Keratinocyte (primary cell): ENCODE measurements at regions not wholly inside any gene's neighbourhood (a gene's known extent, or its start where the extent isn't known, plus 50 kb on each side); places are given as distances from the start of the nearest gene placed in this dataset.

Experiments
- DNase-seq: peaks from one replicate; pipeline ENCODE4 v3.0.0-alpha.2; 2011; ENCODE audit warnings: low read depth, missing footprints, low spot score
- FAIRE-seq: peaks from 2 replicates; lab custom pipeline; 2011; peaks lifted over from hg19 to GRCh38; lab: Jason Lieb, UNC
- H2AFZ ChIP-seq: 2 replicates; pipeline ENCODE4 v1.6.0; 2012; ENCODE audit warnings: low read length, control low read depth, inconsistent platforms; ENCODE audit not compliant: control insufficient read depth
- H3K27ac ChIP-seq: 2 replicates; pipeline ENCODE4 v1.5.1; 2011; ENCODE audit warnings: low read length; ENCODE audit not compliant: control insufficient read depth, insufficient read depth
- H3K27me3 ChIP-seq: 3 replicates; pipeline ENCODE4 v1.6.0; 2011; ENCODE audit warnings: low read length; ENCODE audit not compliant: control insufficient read depth, insufficient read depth; ENCODE audit errors: extremely low read depth
- H3K36me3 ChIP-seq, 2 experiments: 2 replicates in 1 of 2; 3 replicates in 1 of 2; pipeline ENCODE4 v1.5.1; 2011; ENCODE audit warnings: low read length in 2 of 2, mild to moderate bottlenecking in 1 of 2; ENCODE audit not compliant: control insufficient read depth in 2 of 2, insufficient read depth in 2 of 2; ENCODE audit errors: extremely low read depth in 1 of 2
- H3K4me1 ChIP-seq: 3 replicates; pipeline ENCODE4 v1.5.1; 2011; ENCODE audit warnings: low read length; ENCODE audit not compliant: control insufficient read depth, insufficient read depth; ENCODE audit errors: extremely low read depth
- H3K4me2 ChIP-seq: 3 replicates; pipeline ENCODE4 v1.6.0; 2011; ENCODE audit warnings: low read depth, low read length; ENCODE audit not compliant: control insufficient read depth, insufficient read depth; ENCODE audit errors: extremely low read depth
- H3K4me3 ChIP-seq, 3 experiments: fragments of 200-600 bp in 1 of 3; sonication (generic) in 1 of 3; 2 replicates in 2 of 3; 3 replicates in 1 of 3; pipeline ENCODE4 v1.5.1; 2011 to 2016; ENCODE audit warnings: low read length in 3 of 3, mild to moderate bottlenecking in 3 of 3, control low read depth in 2 of 3, inconsistent platforms in 1 of 3, low read depth in 1 of 3, mixed read lengths in 1 of 3, mixed run types in 1 of 3, moderate library complexity in 1 of 3; ENCODE audit not compliant: control insufficient read depth in 2 of 3, insufficient read depth in 2 of 3; ENCODE audit errors: extremely low read depth in 1 of 3
- H3K79me2 ChIP-seq: 2 replicates; pipeline ENCODE4 v1.6.0; 2012; ENCODE audit warnings: low read length; ENCODE audit not compliant: control insufficient read depth, insufficient read depth
- H3K9ac ChIP-seq: 3 replicates; pipeline ENCODE4 v1.6.0; 2011; ENCODE audit warnings: low read length; ENCODE audit not compliant: control insufficient read depth, insufficient read depth; ENCODE audit errors: extremely low read depth
- H3K9me1 ChIP-seq: 3 replicates; pipeline ENCODE4 v1.6.0; 2011; ENCODE audit warnings: low read length; ENCODE audit not compliant: control insufficient read depth, insufficient read depth; ENCODE audit errors: extremely low read depth
- H3K9me3 ChIP-seq: 2 replicates; pipeline ENCODE4 v1.5.1; 2012; ENCODE audit warnings: low read depth, low read length; ENCODE audit not compliant: control insufficient read depth
- H4K20me1 ChIP-seq: 3 replicates; pipeline ENCODE4 v1.6.0; 2011; ENCODE audit warnings: low read length; ENCODE audit not compliant: control insufficient read depth, insufficient read depth; ENCODE audit errors: extremely low read depth
- EZH2 ChIP-seq: IDR thresholded peaks from one replicate; pipeline ENCODE4 v1.6.1; 2012; ENCODE audit warnings: inconsistent platforms, mild to moderate bottlenecking, low read length, moderate library complexity
- dilution Hi-C: fragments of 300-500 bp; cut with MboI; formaldehyde crosslinking; loops from one replicate; pipeline ENCODE4 v1.7.0; 2020; ENCODE audit warnings: low sequenced_read_pairs; ENCODE audit not compliant: extremely low pct_ligation_motif_present
- TF ChIP-seq, protein P1 (sequence below), 3 experiments: IDR thresholded peaks in 1 of 3; conservative IDR thresholded peaks in 1 of 3; optimal IDR thresholded peaks in 1 of 3; 2 replicates in 2 of 3; 3 replicates in 1 of 3; pipeline versions ENCODE3 to v1.5.1; 2011; ENCODE audit warnings: low read length in 3 of 3, mild to moderate bottlenecking in 3 of 3, moderate library complexity in 2 of 3, control low read depth in 1 of 3, inconsistent platforms in 1 of 3; ENCODE audit not compliant: insufficient read depth in 2 of 3; ENCODE audit errors: extremely low read depth in 1 of 3

DNA sequence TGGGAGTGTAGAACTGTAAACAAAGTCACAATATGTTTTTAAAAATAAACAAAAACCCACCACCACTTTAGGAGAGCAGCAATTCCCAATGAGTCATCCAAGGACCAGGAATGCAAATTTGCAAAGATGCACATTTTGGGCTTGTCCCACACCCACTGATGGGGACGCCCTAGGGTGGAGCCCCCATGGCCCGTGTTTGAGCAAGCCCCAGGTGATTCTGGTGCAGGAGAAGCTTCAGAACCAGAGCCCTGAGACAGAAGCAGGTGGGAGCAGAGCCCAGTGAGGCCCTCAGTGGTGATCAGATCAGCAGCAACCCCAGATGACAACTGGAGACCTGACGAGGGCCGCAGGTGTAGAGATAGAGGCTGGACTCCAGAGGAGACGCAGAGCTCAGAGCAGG, 55.1 kb upstream of the PFKP start:
- dilution Hi-C loops: no loop called here

DNA sequence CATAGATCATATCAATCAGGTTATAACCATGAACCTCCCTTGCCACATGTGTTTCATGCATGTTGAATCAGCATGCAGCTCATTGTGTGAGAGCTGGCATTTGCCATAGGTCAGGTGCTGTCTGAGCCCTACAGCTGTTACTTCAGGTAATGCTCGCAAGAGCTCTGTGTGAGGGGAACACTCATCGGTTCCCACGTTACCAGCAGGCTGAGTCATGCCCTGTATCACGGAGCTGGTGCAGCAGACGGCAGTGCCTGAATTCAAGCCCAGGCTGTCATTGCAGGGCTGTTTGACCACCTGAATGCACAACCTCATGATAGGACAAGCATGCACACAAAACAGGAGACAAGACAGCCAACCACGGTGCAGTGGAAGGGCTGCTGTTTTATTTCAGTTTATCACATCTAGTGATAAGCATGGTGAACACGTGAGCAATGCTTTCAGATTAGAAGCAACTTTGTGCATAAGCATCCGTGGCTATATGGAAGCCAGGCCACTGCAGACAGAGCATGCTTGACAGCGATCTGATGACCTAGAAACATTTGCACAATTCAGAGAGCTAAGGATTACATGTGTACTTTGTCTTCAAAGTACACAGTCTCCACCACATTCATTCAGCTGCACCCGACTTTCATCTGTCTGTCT, 56.4 kb upstream of the PFKP start:
- no peaks in the 10 kb centered on the region for H3K9me3 ChIP-seq
- no peaks in the 10 kb centered on the region for H3K4me1 ChIP-seq
- DNase-seq (no peak), FAIRE-seq (peak; percentile 80)
- no peak overlapping the region for H2AFZ ChIP-seq
- no peak overlapping the region for H3K9ac ChIP-seq
- no peaks in the 10 kb centered on the region for H3K36me3 ChIP-seq
- H4K20me1 ChIP-seq: no peaks in the 10 kb centered on the region
- no peak overlapping the region for H3K27ac ChIP-seq
- no peaks in the 10 kb centered on the region for H3K9me1 ChIP-seq
- no peaks in the 10 kb centered on the region for H3K79me2 ChIP-seq
- no peak overlapping the region for H3K4me3 ChIP-seq
- H3K27me3 ChIP-seq: peaks cover 8% of the 10 kb centered on the region
- dilution Hi-C loops: no loop called here
- no peak for TF ChIP-seq EZH2
- TF ChIP-seq, protein P1, sequence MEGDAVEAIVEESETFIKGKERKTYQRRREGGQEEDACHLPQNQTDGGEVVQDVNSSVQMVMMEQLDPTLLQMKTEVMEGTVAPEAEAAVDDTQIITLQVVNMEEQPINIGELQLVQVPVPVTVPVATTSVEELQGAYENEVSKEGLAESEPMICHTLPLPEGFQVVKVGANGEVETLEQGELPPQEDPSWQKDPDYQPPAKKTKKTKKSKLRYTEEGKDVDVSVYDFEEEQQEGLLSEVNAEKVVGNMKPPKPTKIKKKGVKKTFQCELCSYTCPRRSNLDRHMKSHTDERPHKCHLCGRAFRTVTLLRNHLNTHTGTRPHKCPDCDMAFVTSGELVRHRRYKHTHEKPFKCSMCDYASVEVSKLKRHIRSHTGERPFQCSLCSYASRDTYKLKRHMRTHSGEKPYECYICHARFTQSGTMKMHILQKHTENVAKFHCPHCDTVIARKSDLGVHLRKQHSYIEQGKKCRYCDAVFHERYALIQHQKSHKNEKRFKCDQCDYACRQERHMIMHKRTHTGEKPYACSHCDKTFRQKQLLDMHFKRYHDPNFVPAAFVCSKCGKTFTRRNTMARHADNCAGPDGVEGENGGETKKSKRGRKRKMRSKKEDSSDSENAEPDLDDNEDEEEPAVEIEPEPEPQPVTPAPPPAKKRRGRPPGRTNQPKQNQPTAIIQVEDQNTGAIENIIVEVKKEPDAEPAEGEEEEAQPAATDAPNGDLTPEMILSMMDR (optimal IDR thresholded peaks at IDR 0.05 in 1 of 3, IDR thresholded peaks at IDR 0.05 in 1 of 3, conservative IDR thresholded peaks at IDR 0.05 in 1 of 3; ENCODE audit: extremely low read depth in 1 of 3, insufficient read depth in 2 of 3, low read length in 3 of 3): no peak
- no peak overlapping the region for H3K4me2 ChIP-seq

More for the DNA sequence above, 55.1 kb upstream of the PFKP start:
- no peak overlapping the region for H3K27ac ChIP-seq
- H3K27me3 ChIP-seq: peaks cover 8% of the 10 kb centered on the region
- H3K4me2 ChIP-seq: no peak overlapping the region
- no peak overlapping the region for H3K9ac ChIP-seq
- FAIRE-seq (no peak), DNase-seq (no peak)
- H3K79me2 ChIP-seq: no peaks in the 10 kb centered on the region
- no peaks in the 10 kb centered on the region for H3K36me3 ChIP-seq
- no peaks in the 10 kb centered on the region for H3K9me3 ChIP-seq
- TF ChIP-seq EZH2: no peak
- TF ChIP-seq, protein P1 (optimal IDR thresholded peaks at IDR 0.05 in 1 of 3, IDR thresholded peaks at IDR 0.05 in 1 of 3, conservative IDR thresholded peaks at IDR 0.05 in 1 of 3; ENCODE audit: extremely low read depth in 1 of 3, insufficient read depth in 2 of 3, low read length in 3 of 3): no peak
- no peak overlapping the region for H3K4me3 ChIP-seq
- no peaks in the 10 kb centered on the region for H3K4me1 ChIP-seq
- H2AFZ ChIP-seq: no peak overlapping the region
- no peaks in the 10 kb centered on the region for H3K9me1 ChIP-seq
- H4K20me1 ChIP-seq: no peaks in the 10 kb centered on the region
